HG02885 (cell line): ENCODE measurements at regions not wholly inside any gene's neighbourhood (a gene's known extent, or its start where the extent isn't known, plus 50 kb on each side); places are given as distances from the start of the nearest gene placed in this dataset.

Experiments used
- ATAC-seq: cut with Tn5 transposase; IDR thresholded peaks from one replicate; pipeline ENCODE4 v1.9.1; 2021; ENCODE audit warnings: mild to moderate bottlenecking; ENCODE audit not compliant: unreplicated experiment, poor library complexity

DNA sequence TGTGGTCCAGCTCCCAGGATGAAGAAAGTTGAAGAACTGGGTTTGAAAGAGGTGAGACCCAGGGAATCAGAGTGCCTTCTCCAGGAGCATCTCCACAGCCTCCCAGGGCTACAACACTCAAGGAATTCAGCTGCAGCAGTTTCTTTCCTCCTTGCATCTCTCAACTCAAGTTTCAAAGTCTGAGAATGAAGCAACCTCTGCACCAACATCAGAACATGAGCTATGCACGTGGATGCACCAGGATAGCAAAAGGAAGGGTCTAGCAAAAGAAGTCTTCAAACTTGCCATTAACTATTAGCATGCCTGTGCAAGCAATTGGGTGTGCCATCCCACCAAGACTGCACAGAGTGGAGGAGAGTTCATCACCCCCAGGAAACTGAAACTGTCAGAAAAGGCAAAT, 193.9 kb downstream of the OTOR start:
- no peak for ATAC-seq

DNA sequence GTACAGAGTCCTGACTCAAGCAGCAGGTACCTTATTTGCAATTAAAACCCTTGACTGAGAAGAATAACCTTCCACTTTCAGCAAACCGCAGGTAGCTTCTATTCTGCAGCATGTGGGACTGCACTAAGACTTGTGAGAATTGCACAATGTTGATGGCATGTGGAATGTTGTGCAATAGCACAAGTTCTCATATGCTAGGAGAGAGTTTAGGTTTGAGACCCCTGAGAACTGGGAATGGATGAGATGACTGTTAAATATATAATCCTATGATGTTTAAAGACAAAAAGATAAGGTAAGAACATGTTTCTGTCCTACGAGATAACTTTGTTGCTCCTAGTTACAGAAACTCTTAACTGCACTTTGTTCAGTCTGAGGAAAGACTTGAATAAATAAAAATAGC, 194.6 kb downstream of the OTOR start:
- ATAC-seq: no peak

DNA sequence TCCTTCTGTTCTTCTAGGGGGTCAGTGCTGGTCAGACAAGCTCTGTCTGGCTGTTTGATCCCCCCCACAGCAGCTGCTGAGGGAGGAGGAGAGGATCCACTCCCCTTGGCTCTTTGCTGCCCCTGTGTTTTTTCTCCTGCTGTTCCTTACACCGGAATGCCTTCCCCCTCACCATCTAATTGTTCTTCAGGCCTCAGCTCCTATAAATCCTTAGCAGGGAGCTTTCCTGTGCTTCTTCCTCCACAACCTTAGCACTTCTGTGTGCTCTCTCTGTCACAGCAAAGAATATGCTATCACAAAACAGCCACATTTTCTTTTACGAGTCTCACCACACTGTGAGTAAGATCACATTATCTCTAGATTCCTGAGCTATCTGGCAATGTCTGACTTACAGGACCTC, 196.6 kb downstream of the OTOR start:
- no peak for ATAC-seq

DNA sequence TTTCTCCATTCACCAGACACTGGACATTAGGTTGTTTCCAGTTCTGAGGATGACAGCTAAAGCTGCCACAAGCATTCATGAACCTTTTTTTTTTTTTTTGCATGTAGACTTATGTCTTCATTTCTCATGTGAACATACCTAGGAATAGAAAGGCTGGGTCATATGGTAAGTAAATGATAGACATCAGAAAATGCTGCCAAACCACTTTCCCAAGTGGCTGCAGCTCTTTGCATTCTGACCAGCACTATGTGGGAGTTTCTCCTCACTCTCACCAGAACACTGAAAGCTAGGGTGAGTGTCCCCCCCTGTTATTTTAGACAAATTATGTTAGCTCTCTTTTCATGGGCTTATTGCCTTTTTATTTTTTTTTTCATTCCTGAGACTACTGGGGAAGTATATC, 197.5 kb downstream of the OTOR start:
- ATAC-seq: no peak

DNA sequence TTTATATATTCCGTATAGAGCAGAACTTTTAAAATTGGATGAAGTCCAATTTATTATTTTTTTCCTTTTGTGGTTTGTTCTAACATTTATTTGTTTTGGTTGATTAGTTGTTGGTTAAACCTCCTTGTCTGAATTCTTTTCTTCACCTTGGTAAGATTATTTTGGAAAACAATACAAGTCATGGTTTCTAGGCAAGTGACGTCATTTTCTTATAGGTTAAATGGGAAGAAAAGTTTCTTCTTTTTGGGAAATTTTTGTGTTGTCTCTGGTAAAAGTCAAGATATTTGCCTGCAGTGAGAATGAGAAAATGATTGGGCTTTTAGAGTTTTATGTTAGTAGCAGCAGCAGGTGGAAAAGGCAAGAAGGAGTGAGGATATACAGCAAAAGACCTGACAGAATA, 197.9 kb downstream of the OTOR start:
- ATAC-seq: no peak

DNA sequence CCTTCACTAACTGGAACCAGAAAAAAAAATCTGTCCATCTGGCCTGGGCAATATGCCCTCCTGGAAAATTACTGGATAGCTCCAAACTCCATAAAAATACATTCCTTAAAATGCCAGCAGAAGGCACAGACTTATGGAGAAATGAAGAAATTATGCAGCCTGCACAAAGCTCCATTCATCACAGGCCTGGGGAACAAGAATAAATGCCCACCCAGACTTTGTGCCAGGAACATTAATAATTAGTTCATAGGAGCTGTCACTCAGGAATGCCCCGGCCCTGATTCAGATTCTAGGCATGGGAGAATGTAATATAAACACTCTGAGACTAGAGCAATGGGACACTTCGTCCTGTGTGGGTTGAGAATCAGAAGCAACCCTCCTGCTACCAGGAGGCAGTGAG, 199.3 kb downstream of the OTOR start:
- ATAC-seq: no peak

DNA sequence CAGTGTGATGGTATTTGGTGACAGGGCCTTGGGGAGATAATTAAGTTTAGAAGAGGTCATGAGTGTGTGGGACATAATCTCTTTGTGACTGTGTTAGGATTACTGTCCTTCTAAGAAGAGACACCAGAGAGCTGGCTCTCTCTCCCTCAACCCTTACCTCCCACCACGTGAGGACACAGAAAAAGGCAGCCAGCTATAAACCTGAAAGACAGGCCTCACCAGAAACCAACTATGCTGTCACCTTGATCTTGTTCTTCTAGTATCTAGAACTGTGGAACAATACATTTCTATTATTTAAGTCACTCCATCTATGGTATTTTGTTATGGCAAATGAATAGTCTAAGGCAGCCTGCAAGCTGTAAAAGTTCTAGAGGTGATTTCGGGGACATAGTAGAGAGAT, 203.7 kb downstream of the OTOR start:
- ATAC-seq: no peak

DNA sequence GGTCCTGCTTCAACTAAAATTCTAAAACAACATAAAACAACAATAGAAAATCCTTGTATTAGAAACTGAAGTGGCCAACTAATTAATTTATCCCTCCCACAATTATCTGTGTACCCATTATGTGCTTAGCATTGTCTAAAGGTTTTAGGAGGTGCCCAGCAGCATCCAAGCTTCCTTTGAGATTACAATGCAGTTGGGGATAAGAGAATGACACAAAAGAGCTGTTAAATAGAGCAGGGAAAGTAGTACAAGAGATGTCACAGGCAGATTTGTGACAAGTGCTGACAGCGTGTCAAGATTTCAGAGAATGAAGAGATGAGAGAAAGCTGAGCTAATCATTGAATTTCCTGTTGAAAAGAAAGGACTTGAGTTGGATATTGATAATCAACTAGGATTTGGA, 204.8 kb downstream of the OTOR start:
- ATAC-seq: no peak

DNA sequence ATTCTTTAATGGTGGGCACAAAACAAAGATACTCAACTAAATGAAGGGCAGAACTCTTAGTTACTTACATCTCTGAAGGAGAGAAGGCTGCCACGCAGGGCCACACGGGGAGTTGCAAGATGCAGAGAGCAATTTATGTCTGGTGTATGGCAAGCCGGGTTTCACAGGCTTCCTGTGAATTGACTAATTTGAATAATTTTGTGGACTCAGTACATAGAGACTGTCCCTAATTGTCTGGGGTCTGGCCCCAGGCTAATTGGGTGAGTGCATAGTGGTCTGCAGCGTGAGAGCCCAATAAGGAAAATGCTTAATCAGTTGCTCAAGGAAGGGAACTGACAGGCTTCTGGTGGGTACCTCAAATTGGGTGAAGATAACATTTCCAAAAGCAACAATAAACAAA, 205.7 kb downstream of the OTOR start:
- ATAC-seq: no peak

DNA sequence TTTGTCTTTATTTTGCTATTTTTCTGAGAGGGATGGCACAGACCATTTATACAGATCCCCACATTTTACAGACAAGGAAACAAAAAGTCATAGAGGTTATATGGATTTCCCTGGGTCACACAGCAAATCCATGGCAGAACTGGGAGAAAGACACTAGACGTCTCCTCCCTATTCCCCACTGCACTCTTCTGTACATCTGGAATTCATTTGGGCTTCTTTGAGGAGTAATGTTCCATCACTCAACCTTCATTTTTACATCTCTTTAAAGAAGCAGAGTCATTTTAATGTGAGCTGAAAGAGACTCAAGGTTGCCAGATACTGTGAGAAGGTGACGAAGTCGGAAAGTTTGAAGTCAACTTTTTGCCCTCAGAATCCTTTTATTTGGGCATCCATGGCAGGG, 207.3 kb downstream of the OTOR start:
- no peak for ATAC-seq

DNA sequence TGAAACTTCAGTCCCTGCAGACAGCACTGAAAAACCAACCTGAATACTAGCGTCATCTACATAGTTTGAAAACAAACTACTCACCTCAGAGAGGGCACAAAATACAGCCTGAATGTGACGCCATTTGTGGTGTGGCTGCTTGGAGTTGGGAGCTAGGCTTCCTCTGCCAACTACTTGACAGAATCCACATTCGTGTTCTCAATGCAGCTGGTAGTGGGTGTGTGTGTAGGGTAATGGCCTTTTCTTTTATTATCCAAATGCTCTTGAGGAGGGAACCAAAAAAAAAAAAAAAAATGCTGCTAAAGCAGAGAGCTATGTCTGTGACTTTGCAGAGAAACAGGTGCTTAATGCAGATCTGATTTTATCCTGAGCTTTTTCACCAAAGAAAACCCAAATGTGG, 207.8 kb downstream of the OTOR start:
- no peak for ATAC-seq

DNA sequence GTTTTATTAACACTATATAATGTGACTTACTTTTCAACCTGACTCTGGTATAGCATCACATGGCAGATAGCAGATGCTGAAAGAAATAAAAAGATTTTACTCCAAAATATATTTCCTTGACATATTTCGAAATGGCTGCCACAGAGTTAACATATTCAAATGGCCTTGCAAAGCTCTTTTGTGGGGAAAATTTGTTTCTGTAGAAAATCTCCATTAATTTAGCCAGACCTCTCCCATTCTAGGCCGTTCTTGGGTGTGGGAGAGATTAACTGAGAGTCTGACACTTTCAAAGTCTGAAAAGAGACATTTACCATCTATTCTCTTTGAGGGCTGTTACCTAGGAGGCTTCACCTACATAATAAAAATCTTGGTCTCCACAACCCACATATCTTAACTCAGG, 217.2 kb downstream of the OTOR start:
- ATAC-seq: no peak

DNA sequence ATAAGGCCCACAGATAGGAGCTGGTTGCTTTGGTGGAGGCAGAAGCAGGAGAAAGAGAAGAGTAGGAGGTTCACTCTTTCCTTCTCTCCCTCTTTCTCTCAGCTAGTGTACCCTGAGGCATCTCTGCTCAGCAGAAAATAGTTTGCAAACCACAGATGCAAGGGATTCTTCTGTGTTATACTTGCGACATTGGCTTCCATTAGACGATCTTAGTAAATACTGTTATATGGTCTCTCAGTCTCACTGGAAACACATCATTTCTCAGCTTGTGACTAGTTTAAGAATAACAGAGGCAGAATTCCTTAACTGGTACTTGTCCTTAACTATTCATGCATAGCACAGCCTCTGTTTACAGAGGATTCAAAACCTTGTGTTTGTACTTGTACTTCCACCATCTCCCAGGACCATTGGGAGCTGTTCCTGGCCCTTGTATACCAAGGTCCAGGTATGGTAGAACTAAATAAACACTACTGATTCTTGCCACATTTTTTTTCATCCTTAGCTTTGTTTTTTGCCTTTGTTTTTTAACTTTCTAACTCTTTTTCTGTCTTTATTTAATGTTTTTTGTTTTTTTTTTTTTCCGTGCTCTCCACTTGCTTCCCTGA, 218.2 kb downstream of the OTOR start:
- no peak for ATAC-seq

DNA sequence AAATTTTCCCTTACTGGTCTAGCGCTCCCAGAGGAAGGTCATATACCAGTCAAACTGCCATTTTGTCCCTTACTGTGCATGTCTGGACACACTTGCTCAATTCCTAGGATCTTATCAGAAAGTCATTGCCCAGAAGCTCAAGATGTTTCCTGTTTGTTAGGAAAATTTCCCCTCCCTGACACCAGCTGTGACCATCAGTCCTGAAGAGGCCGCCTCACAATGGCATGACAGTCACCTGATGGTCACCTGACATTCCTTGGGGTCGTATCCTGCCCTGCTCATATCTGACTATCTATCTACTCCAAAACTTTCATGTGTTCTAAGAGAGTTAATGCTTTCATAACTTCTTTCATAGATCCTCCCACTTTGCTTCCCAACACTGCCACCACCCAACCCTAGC, 219.9 kb downstream of the OTOR start:
- ATAC-seq: no peak

DNA sequence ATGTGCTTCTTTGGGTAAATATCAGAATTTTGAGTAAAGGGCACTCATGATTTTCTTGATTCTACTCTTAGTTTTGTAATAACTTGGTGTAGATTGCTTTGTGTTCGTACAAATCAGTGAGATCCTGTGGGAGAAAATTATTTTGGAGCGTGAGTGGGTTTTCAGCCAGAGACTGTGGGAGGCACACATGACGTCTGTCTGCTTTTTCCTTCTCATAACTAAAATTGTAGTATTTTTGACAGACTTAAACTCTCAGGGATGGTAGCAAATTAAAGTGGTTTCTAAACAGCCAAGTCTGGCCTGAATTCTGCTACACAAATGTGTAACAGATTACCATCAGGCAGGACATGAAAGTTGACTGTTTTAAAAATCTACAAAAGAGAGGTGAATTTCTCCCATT, 222.6 kb downstream of the OTOR start:
- ATAC-seq: no peak

DNA sequence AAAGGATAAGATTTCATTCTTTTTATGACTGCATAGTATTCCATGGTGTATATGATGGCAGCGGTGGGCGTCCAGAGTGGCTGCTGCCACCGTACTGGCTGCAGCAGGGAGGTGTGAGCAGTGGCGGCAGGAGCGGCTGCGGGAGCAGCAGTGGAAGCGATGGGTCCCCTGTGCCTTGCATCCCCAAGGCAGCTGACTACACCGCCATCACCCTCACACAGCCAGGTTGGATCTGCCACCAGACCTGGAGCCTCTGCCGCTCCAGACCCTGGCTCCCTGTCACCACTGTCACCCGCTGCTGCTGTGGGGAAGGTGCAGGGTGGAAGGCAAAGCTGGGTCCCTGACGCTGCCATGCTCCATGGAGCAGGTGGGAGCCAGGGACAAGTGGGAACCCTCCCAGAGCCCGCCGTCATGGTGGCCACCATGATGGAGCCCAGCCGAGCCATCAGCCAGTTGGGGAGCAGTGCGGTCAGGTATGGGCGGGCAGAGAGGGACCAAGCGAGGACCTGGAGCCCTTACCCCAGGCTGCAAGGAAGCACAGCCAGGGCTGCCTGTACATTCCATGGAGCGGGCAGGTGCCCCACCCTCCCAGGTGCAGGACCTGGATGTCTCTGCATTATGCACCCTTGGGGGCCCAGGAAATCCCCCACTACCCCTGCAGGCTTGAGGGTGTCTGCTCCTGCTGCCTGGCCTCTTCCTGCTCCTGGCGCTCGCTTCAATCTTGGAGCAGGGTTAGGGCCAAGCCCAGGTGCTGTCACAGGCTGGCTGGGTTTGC, 226.1 kb downstream of the OTOR start:
- no peak for ATAC-seq

DNA sequence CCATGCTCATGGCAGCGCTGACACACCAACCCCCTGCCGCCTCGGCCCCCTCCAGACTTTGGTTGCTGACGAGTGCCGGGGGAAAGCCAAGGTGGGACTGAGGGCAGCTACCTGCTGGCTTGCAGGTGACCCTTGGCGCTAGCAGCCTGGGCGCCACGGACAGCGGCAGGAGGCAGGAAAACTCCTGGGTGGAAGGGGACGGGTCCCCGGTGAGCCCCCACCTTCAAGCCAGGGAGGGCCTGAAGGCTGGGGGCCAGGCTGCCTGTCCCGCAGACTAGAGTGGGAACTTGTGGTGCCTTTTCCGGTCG, 226.7 kb downstream of the OTOR start:
- ATAC-seq: no peak

DNA sequence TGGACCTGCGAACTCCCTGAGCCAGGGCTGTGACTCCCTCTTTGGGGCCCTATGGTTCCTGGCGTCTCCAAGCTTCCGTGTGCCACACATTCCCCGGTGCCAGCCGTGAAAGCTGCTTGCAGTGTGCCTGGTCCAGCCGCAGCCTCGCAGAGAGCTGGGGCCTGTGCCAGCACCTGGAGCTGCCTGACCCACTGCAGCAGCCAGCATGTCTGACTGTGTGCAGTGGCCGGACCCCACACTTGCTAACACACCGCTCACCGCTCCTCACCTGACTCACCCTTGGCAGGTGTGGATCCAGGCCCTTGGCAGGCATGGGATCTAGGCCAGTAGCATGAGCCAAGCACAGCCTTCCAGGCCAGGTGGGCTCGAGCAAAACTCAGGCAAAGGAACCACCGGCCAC, 227.5 kb downstream of the OTOR start:
- ATAC-seq: no peak

DNA sequence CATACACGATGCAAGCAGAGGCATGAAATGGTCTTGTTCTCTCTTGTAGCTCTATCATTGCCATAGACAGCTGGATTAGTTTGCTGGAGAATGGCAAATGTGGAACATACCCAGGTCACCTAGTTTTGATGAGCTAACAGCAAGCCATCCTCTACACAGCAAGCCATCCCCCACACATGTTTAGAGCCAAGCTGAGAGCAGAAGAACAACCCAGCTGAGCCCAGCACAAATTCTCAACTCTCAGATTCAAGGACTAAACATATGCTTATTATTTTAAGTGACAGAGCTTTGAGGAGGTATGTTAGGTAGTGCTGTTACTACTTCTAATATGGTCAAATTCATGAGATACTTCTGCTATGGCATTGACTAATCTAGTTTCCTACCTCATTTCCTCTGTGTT, 230.3 kb downstream of the OTOR start:
- ATAC-seq: no peak

DNA sequence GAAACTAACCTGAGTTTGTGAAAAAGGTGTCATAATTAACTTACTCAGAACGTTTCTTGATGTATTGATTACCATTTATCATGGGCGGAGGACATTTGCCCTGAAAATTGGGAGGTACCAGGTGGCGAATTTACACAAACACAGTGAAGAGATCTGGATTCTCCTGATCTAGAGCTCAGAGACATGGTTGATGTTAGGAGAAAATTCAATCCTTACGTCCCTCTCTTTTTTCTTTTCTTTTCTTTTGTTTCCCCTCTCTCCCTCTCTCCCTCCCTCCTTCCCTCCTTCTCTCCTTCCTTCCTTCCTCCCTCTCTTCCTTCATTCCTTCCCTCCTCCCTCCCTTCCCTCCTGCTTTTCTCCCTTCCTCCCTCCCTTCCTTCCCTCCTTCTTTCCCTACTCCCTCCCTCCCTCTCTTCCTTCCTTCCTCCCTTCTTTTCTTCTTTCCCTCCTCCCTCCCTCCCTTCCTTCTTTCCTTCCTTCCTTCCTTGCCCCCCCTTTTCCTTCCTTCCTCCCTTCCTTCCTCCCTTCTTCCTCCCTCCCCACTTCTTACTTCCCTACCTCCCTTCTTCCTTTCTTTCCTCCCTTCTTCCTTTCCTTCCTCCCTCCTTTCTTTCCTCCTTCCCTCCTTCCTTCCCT, 234.1 kb downstream of the OTOR start:
- no peak for ATAC-seq

DNA sequence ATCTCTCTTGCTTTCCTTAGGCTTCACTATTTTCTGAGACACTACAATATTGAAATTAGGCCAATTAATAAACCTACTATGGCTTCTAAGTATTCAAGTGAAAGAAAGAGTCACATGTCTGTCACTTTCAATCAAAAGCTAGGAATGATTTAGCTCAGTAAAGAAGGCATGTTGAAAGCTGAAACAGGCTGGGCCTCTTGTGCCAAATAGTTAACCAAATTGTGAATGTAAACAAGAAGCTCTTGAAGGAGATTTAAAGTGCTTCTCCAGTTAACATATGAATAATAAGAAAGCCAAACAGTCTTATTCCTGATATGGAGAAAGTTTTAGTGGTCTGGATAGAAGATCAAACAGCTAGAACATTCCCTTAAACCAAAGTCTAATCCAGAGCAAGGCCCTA, 236.3 kb downstream of the OTOR start:
- no peak for ATAC-seq
